Natural killer cell treated with Interleukin-12 subunit alpha and Interleukin-12 subunit beta and Interleukin-15 and Interleukin-18, amount 100 ng/mL, for 72 hours (primary cell): ENCODE measurements at regions not wholly inside any gene's neighbourhood (a gene's known extent, or its start where the extent isn't known, plus 50 kb on each side); places are given as distances from the start of the nearest gene placed in this dataset.

Experiments used
- ATAC-seq, 2 donors: fragments of 150-1000 bp; cut with Tn5 transposase in 1 of 2; sonication (Bioruptor Pico), chemical (Tn5 transposase) in 1 of 2; 2 replicates each; pipeline ENCODE4 v1.10.0; 2021
- DNase-seq: peaks from one replicate; pipeline ENCODE4 v3.0.0; 2022; ENCODE audit warnings: low spot score
- H3K27ac Mint-ChIP-seq, 2 donors: 1 replicate in 1 of 2; 2 replicates in 1 of 2; pipeline ENCODE4 v1.8.0; 2022; ENCODE audit warnings: mixed read lengths in 2 of 2, mild to moderate bottlenecking in 1 of 2, moderate library complexity in 1 of 2
- H3K27me3 Mint-ChIP-seq, 2 donors: 1 replicate in 1 of 2; 2 replicates in 1 of 2; pipeline ENCODE4 v1.8.0; 2022; ENCODE audit warnings: mixed read lengths in 2 of 2
- H3K36me3 Mint-ChIP-seq: one replicate; pipeline ENCODE4 v1.8.0; 2022; ENCODE audit warnings: mixed read lengths
- H3K4me1 Mint-ChIP-seq, 2 donors: 1 replicate in 1 of 2; 2 replicates in 1 of 2; pipeline ENCODE4 v1.8.0; 2022; ENCODE audit warnings: low read depth in 2 of 2, mixed read lengths in 2 of 2, mild to moderate bottlenecking in 1 of 2
- H3K4me3 Mint-ChIP-seq: one replicate; pipeline ENCODE4 v1.8.0; 2022; ENCODE audit warnings: mixed read lengths
- H3K9me3 Mint-ChIP-seq: 2 replicates; pipeline ENCODE4 v1.8.0; 2022; ENCODE audit warnings: mixed read lengths

GRCh38 chr10:111511751-111512150 lies 434.9 kb downstream of the ADRA2A start:
- peaks cover 0 to 8% of the 10 kb centered on the region in 2 donors for H3K27me3 Mint-ChIP-seq
- no peak for DNase-seq
- ATAC-seq, result no peak
- H3K4me3 Mint-ChIP-seq, result no peak overlapping the region
- H3K4me1 Mint-ChIP-seq, result no peaks in the 10 kb centered on the region
- H3K9me3 Mint-ChIP-seq, result no peaks in the 10 kb centered on the region
- no peaks in the 10 kb centered on the region for H3K36me3 Mint-ChIP-seq
- no peak overlapping the region for H3K27ac Mint-ChIP-seq

- Mint-ChIP-seq H3K27me3 (peaks cover 0 to under 1% of the 10 kb centered on the region in 2 donors), H3K4me1 (no peaks in the 10 kb centered on the region), H3K9me3 (peaks cover 4% of the 10 kb centered on the region), H3K4me3 (no peak overlapping the region), H3K36me3 (no peaks in the 10 kb centered on the region), H3K27ac (no peak overlapping the region)
- no peak for ATAC-seq
- no peak for DNase-seq
These were observed 438.4 kb downstream of the ADRA2A start for GRCh38 chr10:111515264-111515663.

- H3K4me1 Mint-ChIP-seq, result no peaks in the 10 kb centered on the region
- H3K9me3 Mint-ChIP-seq, result peaks cover 4% of the 10 kb centered on the region
- H3K27ac Mint-ChIP-seq, result no peak overlapping the region
- no peaks in the 10 kb centered on the region for H3K36me3 Mint-ChIP-seq
- ATAC-seq (no peak), DNase-seq (no peak)
- H3K4me3 Mint-ChIP-seq, result no peak overlapping the region
- no peaks in the 10 kb centered on the region for H3K27me3 Mint-ChIP-seq
These were observed 438.9 kb downstream of the ADRA2A start for GRCh38 chr10:111515706-111516105.

- DNase-seq (no peak), ATAC-seq (peak in 1 of 2 donors; percentile 13)
- H3K9me3 Mint-ChIP-seq, result peaks cover 4% of the 10 kb centered on the region
- no peaks in the 10 kb centered on the region for H3K4me1 Mint-ChIP-seq
- no peaks in the 10 kb centered on the region for H3K27me3 Mint-ChIP-seq
- H3K36me3 Mint-ChIP-seq, result no peaks in the 10 kb centered on the region
- H3K4me3 Mint-ChIP-seq, result no peak overlapping the region
- H3K27ac Mint-ChIP-seq, result no peak overlapping the region
These were observed 439.3 kb downstream of the ADRA2A start for GRCh38 chr10:111516144-111516543.

- Mint-ChIP-seq H3K9me3 (peaks cover 7% of the 10 kb centered on the region), H3K4me1 (no peaks in the 10 kb centered on the region), H3K27me3 (peaks cover 0 to 5% of the 10 kb centered on the region in 2 donors), H3K36me3 (no peaks in the 10 kb centered on the region), H3K27ac (no peak overlapping the region), H3K4me3 (no peak overlapping the region)
- no peak for ATAC-seq
- no peak for DNase-seq
These were observed 445.3 kb downstream of the ADRA2A start for GRCh38 chr10:111522141-111522540.

GRCh38 chr10:111522551-111522950 lies 445.7 kb downstream of the ADRA2A start:
- Mint-ChIP-seq H3K36me3 (no peaks in the 10 kb centered on the region), H3K27ac (no peak overlapping the region), H3K4me1 (no peaks in the 10 kb centered on the region), H3K9me3 (peaks cover 7% of the 10 kb centered on the region), H3K27me3 (peaks cover 0 to 5% of the 10 kb centered on the region in 2 donors), H3K4me3 (no peak overlapping the region)
- DNase-seq (no peak), ATAC-seq (no peak)

- Mint-ChIP-seq H3K27ac (no peak overlapping the region), H3K36me3 (no peaks in the 10 kb centered on the region), H3K4me3 (no peak overlapping the region), H3K4me1 (no peaks in the 10 kb centered on the region), H3K9me3 (peaks cover 7% of the 10 kb centered on the region), H3K27me3 (peaks cover 0 to 5% of the 10 kb centered on the region in 2 donors)
- DNase-seq (no peak), ATAC-seq (no peak)
These were observed 446.2 kb downstream of the ADRA2A start for GRCh38 chr10:111523016-111523415.

GRCh38 chr10:111524134-111524533 lies 447.3 kb downstream of the ADRA2A start:
- ATAC-seq, result no peak
- DNase-seq, result no peak
- Mint-ChIP-seq H3K4me1 (no peaks in the 10 kb centered on the region), H3K27me3 (peaks cover 0 to 5% of the 10 kb centered on the region in 2 donors), H3K36me3 (no peaks in the 10 kb centered on the region), H3K4me3 (no peak overlapping the region), H3K27ac (no peak overlapping the region), H3K9me3 (peaks cover 7% of the 10 kb centered on the region)

GRCh38 chr10:111525696-111526095 lies 448.9 kb downstream of the ADRA2A start:
- H3K9me3 Mint-ChIP-seq, result peaks cover 3% of the 10 kb centered on the region
- H3K27ac Mint-ChIP-seq, result no peak overlapping the region
- H3K36me3 Mint-ChIP-seq, result no peaks in the 10 kb centered on the region
- ATAC-seq (no peak), DNase-seq (no peak)
- H3K27me3 Mint-ChIP-seq, result peaks cover 0 to 5% of the 10 kb centered on the region in 2 donors
- no peak overlapping the region for H3K4me3 Mint-ChIP-seq
- no peaks in the 10 kb centered on the region for H3K4me1 Mint-ChIP-seq

GRCh38 chr10:111531690-111532089 lies 454.9 kb downstream of the ADRA2A start:
- Mint-ChIP-seq H3K36me3 (no peaks in the 10 kb centered on the region), H3K4me3 (no peak overlapping the region), H3K27ac (no peak overlapping the region), H3K9me3 (peaks cover 2% of the 10 kb centered on the region), H3K4me1 (no peaks in the 10 kb centered on the region), H3K27me3 (peaks cover 0 to 4% of the 10 kb centered on the region in 2 donors)
- ATAC-seq (no peak), DNase-seq (no peak)

- Mint-ChIP-seq H3K9me3 (no peaks in the 10 kb centered on the region), H3K4me1 (no peaks in the 10 kb centered on the region)
These were observed 455.3 kb downstream of the ADRA2A start for GRCh38 chr10:111532139-111532538.

GRCh38 chr10:111539246-111539645 lies 462.4 kb downstream of the ADRA2A start:
- Mint-ChIP-seq H3K27ac (no peak overlapping the region), H3K27me3 (no peaks in the 10 kb centered on the region), H3K9me3 (peaks cover 2% of the 10 kb centered on the region), H3K36me3 (no peaks in the 10 kb centered on the region), H3K4me1 (no peaks in the 10 kb centered on the region), H3K4me3 (no peak overlapping the region)
- DNase-seq, result no peak
- no peak for ATAC-seq

More at GRCh38 chr10:111532139-111532538, 455.3 kb downstream of the ADRA2A start:
- no peaks in the 10 kb centered on the region for H3K27me3 Mint-ChIP-seq
- H3K27ac Mint-ChIP-seq, result no peak overlapping the region
- no peak overlapping the region for H3K4me3 Mint-ChIP-seq
- no peaks in the 10 kb centered on the region for H3K36me3 Mint-ChIP-seq
- no peak for ATAC-seq
- no peak for DNase-seq

- Mint-ChIP-seq H3K27ac (no peak overlapping the region), H3K36me3 (no peaks in the 10 kb centered on the region), H3K9me3 (no peaks in the 10 kb centered on the region), H3K27me3 (no peaks in the 10 kb centered on the region), H3K4me3 (no peak overlapping the region), H3K4me1 (no peaks in the 10 kb centered on the region)
- no peak for ATAC-seq
- DNase-seq, result no peak
These were observed 467.0 kb downstream of the ADRA2A start for GRCh38 chr10:111543854-111544253.

- H3K9me3 Mint-ChIP-seq, result no peaks in the 10 kb centered on the region
- no peaks in the 10 kb centered on the region for H3K4me1 Mint-ChIP-seq
- ATAC-seq (no peak), DNase-seq (no peak)
- no peaks in the 10 kb centered on the region for H3K27me3 Mint-ChIP-seq
- no peak overlapping the region for H3K27ac Mint-ChIP-seq
- H3K4me3 Mint-ChIP-seq, result no peak overlapping the region
- H3K36me3 Mint-ChIP-seq, result no peaks in the 10 kb centered on the region
These were observed 469.2 kb downstream of the ADRA2A start for GRCh38 chr10:111545861-111546605.
